ENCODE measurements at regions not wholly inside any gene's neighbourhood (a gene's known extent, or its start where the extent isn't known, plus 50 kb on each side); places are given as distances from the start of the nearest gene placed in this dataset.

GRCh38 chr10:125556882-125557281 is 126.1 kb downstream of the TEX36 start:
- Histone ChIP-seq H4K8ac (ENCODE audit: low read depth, low read length) (no peak overlapping the region), H3K4me1 (ENCODE audit: control insufficient read depth in 2 of 2, insufficient read depth in 1 of 2, low read depth in 1 of 2, low read length in 2 of 2) (no peaks in the 10 kb centered on the region), H3K27ac (replicated peaks; ENCODE audit: low read length) (no peak overlapping the region), H2BK5ac (ENCODE audit: low read length) (no peak overlapping the region), H2BK12ac (ENCODE audit: low read length) (no peak overlapping the region), H2BK120ac (ENCODE audit: low read depth, low read length) (no peak overlapping the region), H3K79me1 (ENCODE audit: low read depth, low read length) (no peaks in the 10 kb centered on the region), H3K4me3 (ENCODE audit: low read length in 2 of 2) (no peak overlapping the region), H3K23ac (ENCODE audit: low read depth, low read length, poor library complexity) (no peak overlapping the region), H3K14ac (ENCODE audit: low read length) (no peak overlapping the region), H2AFZ (ENCODE audit: low read length) (no peak overlapping the region), H4K91ac (ENCODE audit: low read depth, low read length, poor library complexity) (no peak overlapping the region), H3K36me3 (replicated peaks in 1 of 2; ENCODE audit: control insufficient read depth in 2 of 2, insufficient read depth in 2 of 2, low read length in 2 of 2) (no peaks in the 10 kb centered on the region), H3K27me3 (ENCODE audit: control insufficient read depth in 3 of 3, insufficient read depth in 3 of 3, low read depth in 1 of 3, low read length in 3 of 3) (peaks cover 0 to 24% (median 0%) of the 10 kb centered on the region in 3 experiments), H2BK15ac (ENCODE audit: low read length) (no peak overlapping the region), H3K9me3 (replicated peaks in 1 of 2; ENCODE audit: control insufficient read depth in 2 of 2, insufficient read depth in 1 of 2, low read depth in 1 of 2, low read length in 2 of 2) (no peaks in the 10 kb centered on the region), H3K4me2 (ENCODE audit: insufficient read depth, low read length, poor library complexity, severe bottlenecking) (no peak overlapping the region), H3K18ac (ENCODE audit: low read length) (no peak overlapping the region), H2AK5ac (ENCODE audit: low read depth, low read length) (no peak overlapping the region), H3K4ac (ENCODE audit: low read length) (no peak overlapping the region), H3K9ac (ENCODE audit: low read depth, low read length, poor library complexity) (no peak overlapping the region)
- no peak for DNase-seq (ENCODE audit: low spot score)
- no CpG with 5 or more reads among the region's 4 CpGs for WGBS, 2 donors (ENCODE audit: extremely low coverage in 2 of 2, insufficient read length in 2 of 2, insufficient replicate concordance in 1 of 2)

GRCh38 chr10:125555743-125556142 is 127.2 kb downstream of the TEX36 start:
- DNase-seq (ENCODE audit: low spot score) = no peak
- no CpG with 5 or more reads among the region's 12 CpGs for WGBS, 2 donors (ENCODE audit: extremely low coverage in 2 of 2, insufficient read length in 2 of 2, insufficient replicate concordance in 1 of 2)
- no peak overlapping the region for H2BK5ac ChIP-seq (ENCODE audit: low read length)

GRCh38 chr10:125555267-125555666 is 127.7 kb downstream of the TEX36 start:
- no peak overlapping the region for H2AK5ac ChIP-seq (ENCODE audit: low read depth, low read length)
- no peak overlapping the region for H3K23ac ChIP-seq (ENCODE audit: low read depth, low read length, poor library complexity)
- H2BK12ac ChIP-seq (ENCODE audit: low read length) = no peak overlapping the region
- H2BK15ac ChIP-seq (ENCODE audit: low read length) = no peak overlapping the region
- H3K4me3 ChIP-seq (ENCODE audit: low read length in 2 of 2) = no peak overlapping the region
- no CpG with 5 or more reads among the region's 9 CpGs for WGBS, 2 donors (ENCODE audit: extremely low coverage in 2 of 2, insufficient read length in 2 of 2, insufficient replicate concordance in 1 of 2)
- H2BK120ac ChIP-seq (ENCODE audit: low read depth, low read length) = no peak overlapping the region
- no peak overlapping the region for H3K4ac ChIP-seq (ENCODE audit: low read length)
- no peak overlapping the region for H3K14ac ChIP-seq (ENCODE audit: low read length)
- H3K36me3 ChIP-seq (replicated peaks in 1 of 2; ENCODE audit: control insufficient read depth in 2 of 2, insufficient read depth in 2 of 2, low read length in 2 of 2) = no peaks in the 10 kb centered on the region
- no peaks in the 10 kb centered on the region for H3K4me1 ChIP-seq (ENCODE audit: control insufficient read depth in 2 of 2, insufficient read depth in 1 of 2, low read depth in 1 of 2, low read length in 2 of 2)
- no peaks in the 10 kb centered on the region for H3K79me1 ChIP-seq (ENCODE audit: low read depth, low read length)
- H2BK5ac ChIP-seq (ENCODE audit: low read length) = no peak overlapping the region
- H4K91ac ChIP-seq (ENCODE audit: low read depth, low read length, poor library complexity) = no peak overlapping the region
- peaks cover 0 to 35% (median 0%) of the 10 kb centered on the region in 3 experiments for H3K27me3 ChIP-seq (ENCODE audit: control insufficient read depth in 3 of 3, insufficient read depth in 3 of 3, low read depth in 1 of 3, low read length in 3 of 3)
- H3K18ac ChIP-seq (ENCODE audit: low read length) = no peak overlapping the region
- DNase-seq (ENCODE audit: low spot score) = no peak
- no peak overlapping the region for H3K9ac ChIP-seq (ENCODE audit: low read depth, low read length, poor library complexity)
- H4K8ac ChIP-seq (ENCODE audit: low read depth, low read length) = no peak overlapping the region
- no peak overlapping the region for H2AFZ ChIP-seq (ENCODE audit: low read length)
- no peaks in the 10 kb centered on the region for H3K9me3 ChIP-seq (replicated peaks in 1 of 2; ENCODE audit: control insufficient read depth in 2 of 2, insufficient read depth in 1 of 2, low read depth in 1 of 2, low read length in 2 of 2)
- H3K4me2 ChIP-seq (ENCODE audit: insufficient read depth, low read length, poor library complexity, severe bottlenecking) = no peak overlapping the region
- no peak overlapping the region for H3K27ac ChIP-seq (replicated peaks; ENCODE audit: low read length)

More at GRCh38 chr10:125555743-125556142, 127.2 kb downstream of the TEX36 start:
- no peaks in the 10 kb centered on the region for H3K79me1 ChIP-seq (ENCODE audit: low read depth, low read length)
- no peak overlapping the region for H3K23ac ChIP-seq (ENCODE audit: low read depth, low read length, poor library complexity)
- H4K91ac ChIP-seq (ENCODE audit: low read depth, low read length, poor library complexity) = no peak overlapping the region
- no peak overlapping the region for H2BK15ac ChIP-seq (ENCODE audit: low read length)
- H3K4me3 ChIP-seq (ENCODE audit: low read length in 2 of 2) = no peak overlapping the region
- H4K8ac ChIP-seq (ENCODE audit: low read depth, low read length) = no peak overlapping the region
- no peaks in the 10 kb centered on the region for H3K9me3 ChIP-seq (replicated peaks in 1 of 2; ENCODE audit: control insufficient read depth in 2 of 2, insufficient read depth in 1 of 2, low read depth in 1 of 2, low read length in 2 of 2)
- no peaks in the 10 kb centered on the region for H3K4me1 ChIP-seq (ENCODE audit: control insufficient read depth in 2 of 2, insufficient read depth in 1 of 2, low read depth in 1 of 2, low read length in 2 of 2)
- no peak overlapping the region for H3K4ac ChIP-seq (ENCODE audit: low read length)
- H2AFZ ChIP-seq (ENCODE audit: low read length) = no peak overlapping the region
- H3K27ac ChIP-seq (replicated peaks; ENCODE audit: low read length) = no peak overlapping the region
- H2AK5ac ChIP-seq (ENCODE audit: low read depth, low read length) = no peak overlapping the region
- no peak overlapping the region for H2BK120ac ChIP-seq (ENCODE audit: low read depth, low read length)
- no peak overlapping the region for H3K18ac ChIP-seq (ENCODE audit: low read length)
- H3K27me3 ChIP-seq (ENCODE audit: control insufficient read depth in 3 of 3, insufficient read depth in 3 of 3, low read depth in 1 of 3, low read length in 3 of 3) = peaks cover 0 to 33% (median 0%) of the 10 kb centered on the region in 3 experiments
- no peak overlapping the region for H3K9ac ChIP-seq (ENCODE audit: low read depth, low read length, poor library complexity)
- no peak overlapping the region for H3K14ac ChIP-seq (ENCODE audit: low read length)
- H3K4me2 ChIP-seq (ENCODE audit: insufficient read depth, low read length, poor library complexity, severe bottlenecking) = no peak overlapping the region
- H3K36me3 ChIP-seq (replicated peaks in 1 of 2; ENCODE audit: control insufficient read depth in 2 of 2, insufficient read depth in 2 of 2, low read length in 2 of 2) = no peaks in the 10 kb centered on the region
- no peak overlapping the region for H2BK12ac ChIP-seq (ENCODE audit: low read length)

GRCh38 chr10:125554753-125555152 is 128.2 kb downstream of the TEX36 start:
- no peak overlapping the region for H3K14ac ChIP-seq (ENCODE audit: low read length)
- no peak overlapping the region for H3K23ac ChIP-seq (ENCODE audit: low read depth, low read length, poor library complexity)
- no peak overlapping the region for H2AK5ac ChIP-seq (ENCODE audit: low read depth, low read length)
- H2BK5ac ChIP-seq (ENCODE audit: low read length) = no peak overlapping the region
- no peak overlapping the region for H3K9ac ChIP-seq (ENCODE audit: low read depth, low read length, poor library complexity)
- peaks cover 0 to 39% (median 0%) of the 10 kb centered on the region in 3 experiments for H3K27me3 ChIP-seq (ENCODE audit: control insufficient read depth in 3 of 3, insufficient read depth in 3 of 3, low read depth in 1 of 3, low read length in 3 of 3)
- H3K27ac ChIP-seq (replicated peaks; ENCODE audit: low read length) = no peak overlapping the region
- H2AFZ ChIP-seq (ENCODE audit: low read length) = no peak overlapping the region
- no peaks in the 10 kb centered on the region for H3K4me1 ChIP-seq (ENCODE audit: control insufficient read depth in 2 of 2, insufficient read depth in 1 of 2, low read depth in 1 of 2, low read length in 2 of 2)
- no peak for DNase-seq (ENCODE audit: low spot score)
- no peak overlapping the region for H4K8ac ChIP-seq (ENCODE audit: low read depth, low read length)
- no peak overlapping the region for H2BK15ac ChIP-seq (ENCODE audit: low read length)
- no peaks in the 10 kb centered on the region for H3K79me1 ChIP-seq (ENCODE audit: low read depth, low read length)
- H3K36me3 ChIP-seq (replicated peaks in 1 of 2; ENCODE audit: control insufficient read depth in 2 of 2, insufficient read depth in 2 of 2, low read length in 2 of 2) = no peaks in the 10 kb centered on the region
- no peak overlapping the region for H4K91ac ChIP-seq (ENCODE audit: low read depth, low read length, poor library complexity)
- H3K4ac ChIP-seq (ENCODE audit: low read length) = no peak overlapping the region
- H2BK120ac ChIP-seq (ENCODE audit: low read depth, low read length) = no peak overlapping the region
- H3K4me3 ChIP-seq (ENCODE audit: low read length in 2 of 2) = no peak overlapping the region
- H2BK12ac ChIP-seq (ENCODE audit: low read length) = no peak overlapping the region
- H3K4me2 ChIP-seq (ENCODE audit: insufficient read depth, low read length, poor library complexity, severe bottlenecking) = no peak overlapping the region
- 100% methylated on average over 1 of the region's 4 CpGs; no CpG with 5 or more reads in 1 of the 2 donors for WGBS, 2 donors (ENCODE audit: extremely low coverage in 2 of 2, insufficient read length in 2 of 2, insufficient replicate concordance in 1 of 2)
- H3K9me3 ChIP-seq (replicated peaks in 1 of 2; ENCODE audit: control insufficient read depth in 2 of 2, insufficient read depth in 1 of 2, low read depth in 1 of 2, low read length in 2 of 2) = no peaks in the 10 kb centered on the region
- no peak overlapping the region for H3K18ac ChIP-seq (ENCODE audit: low read length)

Measured in neuronal stem cell (in vitro differentiated cells).